SK-N-SH (cell line): ENCODE measurements at regions not wholly inside any gene's neighbourhood (a gene's known extent, or its start where the extent isn't known, plus 50 kb on each side); places are given as distances from the start of the nearest gene placed in this dataset.

Experiments
- CTCF ChIA-PET: fragments of 300-600, 350-600 bp; formaldehyde crosslinking; extraction: SDS; loops from one replicate; lab custom pipeline; 2021; lab: Yijun Ruan, JAX
- POLR2A ChIA-PET: fragments of 350-600 bp; sonication (Branson Sonifier 250); formaldehyde crosslinking; extraction: SDS; loops from one replicate; lab custom pipeline; 2020; ENCODE audit warnings: antibody characterized with exemption, inconsistent platforms; lab: Yijun Ruan, JAX
- DNase-seq: peaks from one replicate; pipeline ENCODE4 v3.0.0; 2012
- H2AFZ ChIP-seq: fragments of 200-600 bp; sonication (generic); 2 replicates; pipeline ENCODE4 v1.8.1; 2016; ENCODE audit warnings: antibody characterized with exemption, mild to moderate bottlenecking, low read depth
- H3F3A ChIP-seq: fragments of 200-600 bp; sonication (generic); replicated peaks from 2 replicates; pipeline ENCODE3; 2016; ENCODE audit warnings: antibody characterized with exemption, mild to moderate bottlenecking; ENCODE audit not compliant: insufficient read depth
- H3K27ac ChIP-seq, 2 experiments: fragments of 200-500 bp in 1 of 2; fragments of 200-600 bp in 1 of 2; sonication (Bioruptor generic) in 1 of 2; sonication (generic), shearing (Covaris generic) in 1 of 2; 2 replicates each; pipeline versions ENCODE4 v1.5.1 to v1.6.1; 2014 to 2016; ENCODE audit warnings: low read depth in 2 of 2, inconsistent platforms in 1 of 2, low read length in 1 of 2, mild to moderate bottlenecking in 1 of 2, mixed read lengths in 1 of 2
- H3K27me3 ChIP-seq: fragments of 200-600 bp; sonication (generic), shearing (Covaris generic); 2 replicates; pipeline ENCODE4 v1.6.1; 2016; ENCODE audit warnings: mixed run types; ENCODE audit not compliant: insufficient read depth
- H3K36me3 ChIP-seq, 2 experiments: fragments of 200-500 bp in 1 of 2; fragments of 200-600 bp in 1 of 2; sonication (Bioruptor generic) in 1 of 2; sonication (generic) in 1 of 2; replicated peaks in 1 of 2; 2 replicates each; pipeline versions ENCODE3 to v1.5.1; 2014 to 2016; ENCODE audit warnings: low read length in 1 of 2, mild to moderate bottlenecking in 1 of 2; ENCODE audit not compliant: insufficient read depth in 2 of 2, control insufficient read depth in 1 of 2
- H3K4me1 ChIP-seq, 2 experiments: fragments of 200-500 bp in 1 of 2; fragments of 200-600 bp in 1 of 2; sonication (Bioruptor generic) in 1 of 2; sonication (generic), shearing (Covaris generic) in 1 of 2; 2 replicates each; pipeline versions ENCODE4 v1.5.1 to v1.6.1; 2014 to 2016; ENCODE audit warnings: low read depth in 1 of 2, low read length in 1 of 2, mixed run types in 1 of 2; ENCODE audit not compliant: insufficient read depth in 2 of 2, control insufficient read depth in 1 of 2
- H3K4me2 ChIP-seq: fragments of 200-600 bp; sonication (generic), shearing (Covaris generic); 2 replicates; pipeline ENCODE4 v1.6.1; 2017; ENCODE audit warnings: mixed run types
- H3K4me3 ChIP-seq, 2 experiments: fragments of 200-500 bp in 1 of 2; fragments of 200-600 bp in 1 of 2; sonication (Bioruptor generic) in 1 of 2; sonication (generic), shearing (Covaris generic) in 1 of 2; 2 replicates each; pipeline versions ENCODE4 v1.5.1 to v1.8.1; 2014 to 2016; ENCODE audit warnings: low read depth in 2 of 2, inconsistent platforms in 1 of 2, low read length in 1 of 2, mild to moderate bottlenecking in 1 of 2, mixed read lengths in 1 of 2, moderate library complexity in 1 of 2
- H3K79me2 ChIP-seq: fragments of 200-600 bp; sonication (generic); 2 replicates; pipeline ENCODE4 v1.8.1; 2017; ENCODE audit warnings: mild to moderate bottlenecking; ENCODE audit not compliant: insufficient read depth
- H3K9ac ChIP-seq: fragments of 200-600 bp; sonication (generic); 2 replicates; pipeline ENCODE4 v1.6.1; 2017; ENCODE audit warnings: mixed run types
- H3K9me2 ChIP-seq: fragments of 200-600 bp; sonication (generic); 2 replicates; pipeline ENCODE4 v1.6.1; 2017; ENCODE audit warnings: mixed run types
- H3K9me3 ChIP-seq: fragments of 200-600 bp; sonication (generic); 2 replicates; pipeline ENCODE4 v1.6.1; 2017; ENCODE audit warnings: mixed run types, mild to moderate bottlenecking, moderate library complexity
- H4K20me1 ChIP-seq: fragments of 200-600 bp; sonication (generic); 2 replicates; pipeline ENCODE4 v1.6.1; 2017; ENCODE audit warnings: mild to moderate bottlenecking, mixed run types; ENCODE audit not compliant: insufficient read depth
- CHD2 ChIP-seq: fragments of 150-350 bp; IDR thresholded peaks from 2 replicates; pipeline ENCODE4 v1.6.1; 2018; ENCODE audit warnings: low read length; ENCODE audit not compliant: partially characterized antibody
- FOXJ3 ChIP-seq: sonication (generic); formaldehyde crosslinking; IDR thresholded peaks from 2 replicates; pipeline ENCODE4 v1.5.1; 2020; ENCODE audit warnings: mild to moderate bottlenecking, missing genetic modification reagents
- GABPA ChIP-seq: IDR thresholded peaks from 2 replicates; pipeline ENCODE4 v1.4.0; 2012; ENCODE audit warnings: low read depth, mild to moderate bottlenecking
- GATA2 ChIP-seq: sonication (generic); formaldehyde crosslinking; IDR thresholded peaks from 2 replicates; pipeline ENCODE4 v1.5.0; 2020; ENCODE audit warnings: mild to moderate bottlenecking, missing genetic modification reagents
- NFIC ChIP-seq: IDR thresholded peaks from 2 replicates; pipeline ENCODE4 v1.4.0; 2012; ENCODE audit warnings: borderline replicate concordance
- NRF1 ChIP-seq: IDR thresholded peaks from 2 replicates; pipeline ENCODE4 v1.6.1; 2012; ENCODE audit warnings: low read depth, mild to moderate bottlenecking, low read length
- POLR2AphosphoS5 ChIP-seq: IDR thresholded peaks from 2 replicates; pipeline ENCODE4 v1.6.1; 2012; ENCODE audit warnings: low read depth, low read length
- RAD21 ChIP-seq: IDR thresholded peaks from 2 replicates; pipeline ENCODE4 v1.6.1; 2012; ENCODE audit warnings: mild to moderate bottlenecking, low read length
- SMC3 ChIP-seq: IDR thresholded peaks from 2 replicates; pipeline ENCODE4 v1.6.1; 2012; ENCODE audit warnings: low read depth, low read length, improper control_type of control experiment
- TEAD4 ChIP-seq: IDR thresholded peaks from 2 replicates; pipeline ENCODE4 v1.4.0; 2012; ENCODE audit warnings: mild to moderate bottlenecking, borderline replicate concordance; ENCODE audit not compliant: insufficient read depth
- USF1 ChIP-seq: IDR thresholded peaks from 2 replicates; pipeline ENCODE4 v1.4.0; 2012; ENCODE audit warnings: low read depth, borderline replicate concordance
- ZBTB33 ChIP-seq: IDR thresholded peaks from 2 replicates; pipeline ENCODE4 v1.4.0; 2012; ENCODE audit warnings: low read depth, borderline replicate concordance
- WGBS: methylation state at CpG from one replicate; pipeline ENCODE4 v1.1.6; 2017; ENCODE audit warnings: low lambda C conversion rate; 5-methylcytosine and 5-hydroxymethylcytosine counted together
- TF ChIP-seq, protein P1 (sequence below): IDR thresholded peaks from 2 replicates; pipeline ENCODE4 v1.6.1; 2012; ENCODE audit warnings: mild to moderate bottlenecking, low read depth, low read length, moderate library complexity

DNA sequence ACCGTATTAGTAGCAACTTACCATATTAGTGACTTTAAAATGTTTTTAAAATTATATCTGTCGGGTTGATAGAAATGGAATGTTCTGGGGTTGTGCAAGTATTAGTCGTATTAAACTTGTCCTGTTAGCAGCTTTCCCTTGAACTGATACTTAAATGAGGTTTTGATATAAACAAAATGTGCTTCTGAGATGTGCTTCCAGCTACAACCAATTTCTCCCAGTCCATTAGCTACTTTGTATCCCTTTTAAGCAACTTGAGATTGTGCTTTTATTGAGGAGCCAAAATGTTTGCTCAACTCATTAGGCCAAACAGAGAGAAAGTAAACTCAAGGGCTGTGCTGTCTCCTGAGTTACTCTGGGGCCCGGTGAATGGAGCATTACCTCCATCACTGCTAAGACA lies 255.0 kb upstream of the RBFOX1 start:
- no peaks in the 10 kb centered on the region for H3K36me3 ChIP-seq
- H3K9ac ChIP-seq = no peak overlapping the region
- H3K4me3 ChIP-seq = no peak overlapping the region
- WGBS = 27% methylated on average over 4 of the region's 4 CpGs
- H3K27ac ChIP-seq = no peak overlapping the region
- no peaks in the 10 kb centered on the region for H3K79me2 ChIP-seq
- no peak overlapping the region for H2AFZ ChIP-seq
- DNase-seq = no peak
- H4K20me1 ChIP-seq = no peaks in the 10 kb centered on the region
- POLR2A ChIA-PET = no interaction called here
- CTCF ChIA-PET = interaction anchor here (1.4 kb wide), 2 partner anchors 9 to 52 kb away, joined by 3 to 4 read pairs; no protein-coding TSS in a partner anchor
- TF ChIP-seq GATA2 (CRISPR knock-in tag) (no peak), RAD21 (no peak), USF1 (no peak), SMC3 (no peak), NFIC (no peak)
- no peaks in the 10 kb centered on the region for H3K9me3 ChIP-seq
- no peak overlapping the region for H3K4me2 ChIP-seq
- no peaks in the 10 kb centered on the region for H3K9me2 ChIP-seq
- H3F3A ChIP-seq = no peaks in the 10 kb centered on the region
- H3K27me3 ChIP-seq = no peaks in the 10 kb centered on the region
- H3K4me1 ChIP-seq = no peaks in the 10 kb centered on the region

DNA sequence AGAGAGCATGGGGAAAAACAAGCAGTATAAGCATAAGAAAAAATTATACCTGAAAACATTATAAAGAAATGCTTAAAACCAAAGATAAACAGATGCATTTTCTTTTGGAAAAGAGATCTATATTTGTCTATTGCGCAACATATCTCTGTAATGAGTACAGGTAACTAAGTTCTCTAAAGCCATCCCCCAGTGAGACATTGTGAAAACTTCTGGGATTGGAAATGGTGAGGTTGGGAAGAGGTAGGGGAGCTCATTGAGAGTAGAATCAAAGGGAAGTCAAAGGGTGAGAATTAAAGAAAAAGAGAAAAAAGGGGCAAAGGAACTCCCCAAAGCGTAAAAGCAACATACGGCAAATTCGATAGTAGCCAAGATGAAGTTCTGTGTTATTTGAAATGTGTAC lies 257.9 kb upstream of the RBFOX1 start:
- 73% methylated on average over 4 of the region's 4 CpGs for WGBS
- no peaks in the 10 kb centered on the region for H3K9me2 ChIP-seq
- H3K36me3 ChIP-seq = no peaks in the 10 kb centered on the region
- no peak overlapping the region for H3K9ac ChIP-seq
- no peak overlapping the region for H3K4me2 ChIP-seq
- TF ChIP-seq POLR2AphosphoS5 (no peak), NRF1 (no peak), GATA2 (CRISPR knock-in tag) (no peak), FOXJ3 (no peak), CHD2 (no peak), ZBTB33 (no peak), GABPA (no peak), USF1 (no peak), TEAD4 (no peak)
- TF ChIP-seq, protein P1, sequence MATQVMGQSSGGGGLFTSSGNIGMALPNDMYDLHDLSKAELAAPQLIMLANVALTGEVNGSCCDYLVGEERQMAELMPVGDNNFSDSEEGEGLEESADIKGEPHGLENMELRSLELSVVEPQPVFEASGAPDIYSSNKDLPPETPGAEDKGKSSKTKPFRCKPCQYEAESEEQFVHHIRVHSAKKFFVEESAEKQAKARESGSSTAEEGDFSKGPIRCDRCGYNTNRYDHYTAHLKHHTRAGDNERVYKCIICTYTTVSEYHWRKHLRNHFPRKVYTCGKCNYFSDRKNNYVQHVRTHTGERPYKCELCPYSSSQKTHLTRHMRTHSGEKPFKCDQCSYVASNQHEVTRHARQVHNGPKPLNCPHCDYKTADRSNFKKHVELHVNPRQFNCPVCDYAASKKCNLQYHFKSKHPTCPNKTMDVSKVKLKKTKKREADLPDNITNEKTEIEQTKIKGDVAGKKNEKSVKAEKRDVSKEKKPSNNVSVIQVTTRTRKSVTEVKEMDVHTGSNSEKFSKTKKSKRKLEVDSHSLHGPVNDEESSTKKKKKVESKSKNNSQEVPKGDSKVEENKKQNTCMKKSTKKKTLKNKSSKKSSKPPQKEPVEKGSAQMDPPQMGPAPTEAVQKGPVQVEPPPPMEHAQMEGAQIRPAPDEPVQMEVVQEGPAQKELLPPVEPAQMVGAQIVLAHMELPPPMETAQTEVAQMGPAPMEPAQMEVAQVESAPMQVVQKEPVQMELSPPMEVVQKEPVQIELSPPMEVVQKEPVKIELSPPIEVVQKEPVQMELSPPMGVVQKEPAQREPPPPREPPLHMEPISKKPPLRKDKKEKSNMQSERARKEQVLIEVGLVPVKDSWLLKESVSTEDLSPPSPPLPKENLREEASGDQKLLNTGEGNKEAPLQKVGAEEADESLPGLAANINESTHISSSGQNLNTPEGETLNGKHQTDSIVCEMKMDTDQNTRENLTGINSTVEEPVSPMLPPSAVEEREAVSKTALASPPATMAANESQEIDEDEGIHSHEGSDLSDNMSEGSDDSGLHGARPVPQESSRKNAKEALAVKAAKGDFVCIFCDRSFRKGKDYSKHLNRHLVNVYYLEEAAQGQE = no peak
- TF ChIP-seq, all 33 proteins: peak for 0
- ChIA-PET CTCF (no interaction called here), POLR2A (no interaction called here)
- no peak for DNase-seq
- H3K4me1 ChIP-seq = no peaks in the 10 kb centered on the region
- H3K27ac ChIP-seq = no peak overlapping the region
- no peak overlapping the region for H3K4me3 ChIP-seq
- no peaks in the 10 kb centered on the region for H3F3A ChIP-seq
- H3K9me3 ChIP-seq = no peaks in the 10 kb centered on the region; the same call in 1 of the 2 replicates
- H2AFZ ChIP-seq = no peak overlapping the region
- no peaks in the 10 kb centered on the region for H4K20me1 ChIP-seq
- no peaks in the 10 kb centered on the region for H3K27me3 ChIP-seq
- no peaks in the 10 kb centered on the region for H3K79me2 ChIP-seq
